Smooth muscle cell (in vitro differentiated cells): ENCODE measurements at regions not wholly inside any gene's neighbourhood (a gene's known extent, or its start where the extent isn't known, plus 50 kb on each side); places are given as distances from the start of the nearest gene placed in this dataset.
A peak's percentile ranks its signal among the peaks of the same experiment; 100 is the strongest.
"Not testable (repeated sequence)": the region's sequence is repeated elsewhere in the genome, so short reads cannot be mapped to it uniquely, and the experiment has no call there.

Experiments
- DNase-seq: peaks from one replicate; lab custom pipeline; 2025; ENCODE audit not compliant: unreplicated experiment; lab: John Stamatoyannopoulos, UW
- H2AFZ ChIP-seq: fragments of 200-600 bp; sonication (generic); 2 replicates; pipeline ENCODE4 v1.6.0; 2016; ENCODE audit warnings: antibody characterized with exemption, low read depth, mild to moderate bottlenecking
- H3F3A ChIP-seq: fragments of 200-600 bp; sonication (generic); 2 replicates; pipeline ENCODE4 v1.6.0; 2017; ENCODE audit warnings: antibody characterized with exemption, low read depth
- H3K27ac ChIP-seq: fragments of 200-600 bp; sonication (generic); 2 replicates; pipeline ENCODE4 v1.5.1; 2016; ENCODE audit warnings: low read depth, mild to moderate bottlenecking
- H3K27me3 ChIP-seq: fragments of 200-600 bp; sonication (generic); 2 replicates; pipeline ENCODE4 v1.6.1; 2016; ENCODE audit warnings: low read depth, mild to moderate bottlenecking
- H3K36me3 ChIP-seq: fragments of 200-600 bp; sonication (generic); 2 replicates; pipeline ENCODE4 v1.5.1; 2016; ENCODE audit warnings: low read depth
- H3K4me1 ChIP-seq: fragments of 200-600 bp; sonication (generic); 2 replicates; pipeline ENCODE4 v1.5.1; 2016; ENCODE audit warnings: low read depth
- H3K4me2 ChIP-seq: fragments of 200-600 bp; sonication (generic); 2 replicates; pipeline ENCODE4 v1.6.0; 2016; ENCODE audit warnings: mild to moderate bottlenecking
- H3K4me3 ChIP-seq: fragments of 200-600 bp; sonication (generic); 2 replicates; pipeline ENCODE4 v1.5.1; 2016; ENCODE audit warnings: mild to moderate bottlenecking
- H3K79me2 ChIP-seq: fragments of 200-600 bp; sonication (generic); 2 replicates; pipeline ENCODE4 v1.6.0; 2016; ENCODE audit warnings: low read depth, mild to moderate bottlenecking
- H3K9ac ChIP-seq: fragments of 200-600 bp; sonication (generic); 2 replicates; pipeline ENCODE4 v1.6.0; 2016; ENCODE audit warnings: low read depth
- H3K9me3 ChIP-seq: fragments of 200-600 bp; sonication (generic); replicated peaks from 2 replicates; pipeline ENCODE4 v1.5.1; 2016; ENCODE audit warnings: low read depth
- H4K20me1 ChIP-seq: fragments of 200-600 bp; sonication (generic); 2 replicates; pipeline ENCODE4 v1.6.0; 2016; ENCODE audit warnings: low read depth
- WGBS: methylation state at CpG from one replicate; pipeline ENCODE4 v1.1.7; 2016; ENCODE audit warnings: low lambda C conversion rate; 5-methylcytosine and 5-hydroxymethylcytosine counted together
- TF ChIP-seq, protein P1 (sequence below): fragments of 200-600 bp; sonication (generic); IDR thresholded peaks from 2 replicates; pipeline ENCODE4 v1.5.1; 2017; ENCODE audit warnings: borderline replicate concordance, mild to moderate bottlenecking, antibody characterized with exemption; ENCODE audit not compliant: insufficient read depth, poor library complexity, severe bottlenecking

DNA sequence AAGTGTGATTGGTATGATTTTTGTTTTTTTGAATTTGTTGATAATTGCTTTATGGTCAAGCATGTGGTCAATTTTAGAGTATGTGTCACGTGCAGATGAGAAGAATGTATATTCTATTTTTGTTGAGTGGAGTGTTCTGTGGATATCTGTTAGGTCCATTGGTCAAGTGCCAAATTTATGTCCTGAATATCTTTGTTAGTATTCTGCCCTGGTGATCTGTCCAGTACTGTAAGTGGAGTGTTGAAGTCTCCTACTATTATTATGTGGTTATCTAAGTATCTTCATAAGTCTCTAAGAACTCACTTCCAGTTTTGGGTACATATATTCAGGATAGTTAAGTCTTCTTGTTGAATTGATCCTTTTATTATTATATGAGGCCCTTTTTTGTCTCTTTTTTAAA is 372.9 kb upstream of the MAOA start:
- Histone ChIP-seq H3K4me1 (no peaks in the 10 kb centered on the region), H3K4me2 (no peak overlapping the region), H3K27ac (no peak overlapping the region), H3K27me3 (no peaks in the 10 kb centered on the region), H3K4me3 (no peak overlapping the region), H3K9me3 (no peaks in the 10 kb centered on the region), H3K36me3 (no peaks in the 10 kb centered on the region), H3K79me2 (no peaks in the 10 kb centered on the region), H4K20me1 (no peaks in the 10 kb centered on the region), H3F3A (no peaks in the 10 kb centered on the region), H2AFZ (no peak overlapping the region), H3K9ac (no peak overlapping the region)
- DNase-seq: no peak
- TF ChIP-seq, protein P1, sequence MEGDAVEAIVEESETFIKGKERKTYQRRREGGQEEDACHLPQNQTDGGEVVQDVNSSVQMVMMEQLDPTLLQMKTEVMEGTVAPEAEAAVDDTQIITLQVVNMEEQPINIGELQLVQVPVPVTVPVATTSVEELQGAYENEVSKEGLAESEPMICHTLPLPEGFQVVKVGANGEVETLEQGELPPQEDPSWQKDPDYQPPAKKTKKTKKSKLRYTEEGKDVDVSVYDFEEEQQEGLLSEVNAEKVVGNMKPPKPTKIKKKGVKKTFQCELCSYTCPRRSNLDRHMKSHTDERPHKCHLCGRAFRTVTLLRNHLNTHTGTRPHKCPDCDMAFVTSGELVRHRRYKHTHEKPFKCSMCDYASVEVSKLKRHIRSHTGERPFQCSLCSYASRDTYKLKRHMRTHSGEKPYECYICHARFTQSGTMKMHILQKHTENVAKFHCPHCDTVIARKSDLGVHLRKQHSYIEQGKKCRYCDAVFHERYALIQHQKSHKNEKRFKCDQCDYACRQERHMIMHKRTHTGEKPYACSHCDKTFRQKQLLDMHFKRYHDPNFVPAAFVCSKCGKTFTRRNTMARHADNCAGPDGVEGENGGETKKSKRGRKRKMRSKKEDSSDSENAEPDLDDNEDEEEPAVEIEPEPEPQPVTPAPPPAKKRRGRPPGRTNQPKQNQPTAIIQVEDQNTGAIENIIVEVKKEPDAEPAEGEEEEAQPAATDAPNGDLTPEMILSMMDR: no peak
- 88% methylated on average over 1 of the region's 1 CpG for WGBS

GRCh38 chrX:43311625-43312024 is 344.5 kb upstream of the MAOA start:
- H2AFZ ChIP-seq, H3F3A ChIP-seq, H3K36me3 ChIP-seq, H4K20me1 ChIP-seq, H3K4me1 ChIP-seq, H3K27me3 ChIP-seq, H3K9ac ChIP-seq, H3K9me3 ChIP-seq, DNase-seq, H3K4me3 ChIP-seq, H3K27ac ChIP-seq, H3K79me2 ChIP-seq, H3K4me2 ChIP-seq: not testable (repeated sequence)
- WGBS: 78% methylated on average over 4 of the region's 4 CpGs

GRCh38 chrX:43313035-43313434 is 343.1 kb upstream of the MAOA start:
- Histone ChIP-seq H3F3A (no peaks in the 10 kb centered on the region), H3K4me2 (peak overlapping the region; percentile 22), H3K79me2 (no peaks in the 10 kb centered on the region), H3K4me3 (no peak overlapping the region), H2AFZ (no peak overlapping the region), H3K9ac (no peak overlapping the region), H3K27ac (no peak overlapping the region), H3K9me3 (no peaks in the 10 kb centered on the region), H3K36me3 (no peaks in the 10 kb centered on the region), H3K27me3 (no peaks in the 10 kb centered on the region), H3K4me1 (no peaks in the 10 kb centered on the region), H4K20me1 (no peaks in the 10 kb centered on the region)
- WGBS: 94% methylated on average over 1 of the region's 1 CpG
- TF ChIP-seq, protein P1: no peak
- no peak for DNase-seq

- Histone ChIP-seq H2AFZ (no peak overlapping the region), H3K27me3 (no peaks in the 10 kb centered on the region), H3F3A (no peaks in the 10 kb centered on the region), H4K20me1 (no peaks in the 10 kb centered on the region), H3K9ac (no peak overlapping the region), H3K9me3 (no peaks in the 10 kb centered on the region), H3K4me3 (no peak overlapping the region), H3K36me3 (no peaks in the 10 kb centered on the region), H3K4me1 (no peaks in the 10 kb centered on the region), H3K4me2 (no peak overlapping the region), H3K27ac (no peak overlapping the region), H3K79me2 (no peaks in the 10 kb centered on the region)
- 77% methylated on average over 3 of the region's 3 CpGs for WGBS
- TF ChIP-seq, protein P1: no peak
- DNase-seq: no peak
These were observed 341.6 kb upstream of the MAOA start for GRCh38 chrX:43314525-43314924.
